ENCODE measurements at regions not wholly inside any gene's neighbourhood (a gene's known extent, or its start where the extent isn't known, plus 50 kb on each side); places are given as distances from the start of the nearest gene placed in this dataset.
A peak's percentile ranks its signal among the peaks of the same experiment; 100 is the strongest.

GRCh38 chr5:82799361-82800077 is 277.7 kb downstream of the TMEM167A start:
- no peak for DNase-seq

GRCh38 chr5:82798676-82799075 is 278.5 kb downstream of the TMEM167A start:
- DNase-seq = no peak

GRCh38 chr5:82796643-82797416 is 280.4 kb downstream of the TMEM167A start:
- DNase-seq = no peak

- no peak for DNase-seq
These were observed 282.3 kb downstream of the TMEM167A start for GRCh38 chr5:82794876-82795275.

GRCh38 chr5:82793808-82794419 is 283.3 kb downstream of the TMEM167A start:
- peak; percentile 0 for DNase-seq

- no peak for DNase-seq
These were observed 285.1 kb downstream of the TMEM167A start for GRCh38 chr5:82792096-82792495.

- DNase-seq = no peak
These were observed 288.1 kb downstream of the TMEM167A start for GRCh38 chr5:82789095-82789494.

GRCh38 chr5:82786748-82787147 is 290.4 kb downstream of the TMEM167A start:
- DNase-seq = no peak

GRCh38 chr5:82785882-82786509 is 291.2 kb downstream of the TMEM167A start:
- DNase-seq = no peak

GRCh38 chr5:82785456-82785855 is 291.7 kb downstream of the TMEM167A start:
- peak; percentile 0 for DNase-seq

GRCh38 chr5:82784521-82784920 is 292.7 kb downstream of the TMEM167A start:
- DNase-seq = no peak

GRCh38 chr5:82777106-82777505 is 300.1 kb downstream of the TMEM167A start:
- DNase-seq = no peak

GRCh38 chr5:82772281-82772680 is 304.9 kb downstream of the TMEM167A start:
- DNase-seq = no peak

- DNase-seq = no peak
These were observed 311.0 kb downstream of the TMEM167A start for GRCh38 chr5:82766206-82766605.

- DNase-seq = no peak
These were observed 311.4 kb downstream of the TMEM167A start for GRCh38 chr5:82765765-82766164.

- DNase-seq = no peak
These were observed 316.3 kb downstream of the TMEM167A start for GRCh38 chr5:82760856-82761255.

- no peak for DNase-seq
These were observed 318.3 kb downstream of the TMEM167A start for GRCh38 chr5:82758881-82759280.

GRCh38 chr5:82754759-82755158 is 322.4 kb downstream of the TMEM167A start:
- DNase-seq = no peak

- DNase-seq = no peak
These were observed 323.0 kb downstream of the TMEM167A start for GRCh38 chr5:82754036-82754746.

GRCh38 chr5:82753374-82753773 is 323.8 kb downstream of the TMEM167A start:
- no peak for DNase-seq

- DNase-seq = no peak
These were observed 327.8 kb downstream of the TMEM167A start for GRCh38 chr5:82749461-82749820.

- DNase-seq = no peak
These were observed 328.3 kb downstream of the TMEM167A start for GRCh38 chr5:82748688-82749460.

Measured in NCI-H1092 treated with DMSO at 0.1 percent for 48 hours (cell line).